ENCODE measurements at regions not wholly inside any gene's neighbourhood (a gene's known extent, or its start where the extent isn't known, plus 50 kb on each side); places are given as distances from the start of the nearest gene placed in this dataset.
"Not testable (repeated sequence)": the region's sequence is repeated elsewhere in the genome, so short reads cannot be mapped to it uniquely, and the experiment has no call there.

DNA sequence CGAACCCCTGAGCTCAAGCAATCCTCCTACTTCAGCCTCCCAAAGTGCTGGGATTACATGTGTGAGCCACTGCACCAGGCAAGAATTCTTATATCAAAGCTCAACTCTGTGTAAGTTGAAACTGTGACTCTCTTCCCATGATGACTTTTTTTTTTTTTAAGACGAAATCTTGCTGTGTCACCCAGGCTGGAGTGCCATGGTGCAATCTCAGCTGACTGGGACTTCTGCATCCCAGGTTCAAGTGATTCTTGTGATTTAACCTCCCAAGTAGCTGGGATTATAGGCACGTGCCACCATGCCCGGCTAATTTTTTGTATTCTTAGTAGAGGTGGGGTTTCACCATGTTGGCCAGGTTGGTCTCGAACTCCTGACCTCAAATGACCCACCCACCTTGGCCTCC, 51.6 kb upstream of the WAC start:
- not testable (repeated sequence) for H3K4me1 Mint-ChIP-seq, H3K27me3 Mint-ChIP-seq, H3K36me3 Mint-ChIP-seq, H3K9me3 Mint-ChIP-seq, H3K27ac Mint-ChIP-seq, H3K4me3 Mint-ChIP-seq

DNA sequence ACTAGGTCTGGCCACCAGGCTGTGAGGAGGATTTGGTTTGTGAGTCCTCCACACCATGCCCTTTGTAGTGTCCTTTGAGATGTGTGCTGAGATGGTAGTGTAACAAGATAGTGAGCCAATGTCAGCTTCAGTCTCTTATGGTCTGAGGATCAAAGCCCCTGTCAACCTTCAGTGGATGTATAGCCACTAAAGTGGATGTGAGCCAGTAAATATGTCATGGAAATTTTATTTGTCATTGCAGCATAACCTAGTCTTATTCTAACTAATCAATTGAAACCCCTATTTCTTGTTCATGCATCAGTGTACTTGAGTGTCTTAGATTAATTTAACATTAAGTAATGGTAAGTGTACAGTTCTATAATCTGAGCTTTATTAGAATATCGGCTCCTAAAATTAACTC, 51.0 kb upstream of the WAC start:
- H3K36me3 Mint-ChIP-seq, result no peaks in the 10 kb centered on the region
- H3K27me3 Mint-ChIP-seq, result peaks cover 4% of the 10 kb centered on the region
- peaks cover 4% of the 10 kb centered on the region for H3K4me1 Mint-ChIP-seq
- no peaks in the 10 kb centered on the region for H3K9me3 Mint-ChIP-seq
- no peak overlapping the region for H3K4me3 Mint-ChIP-seq
- no peak overlapping the region for H3K27ac Mint-ChIP-seq
